CD1c-positive myeloid dendritic cell (primary cell): ENCODE measurements at regions not wholly inside any gene's neighbourhood (a gene's known extent, or its start where the extent isn't known, plus 50 kb on each side); places are given as distances from the start of the nearest gene placed in this dataset.

Source experiments
- DNase-seq: peaks from one replicate; pipeline ENCODE4 v3.0.0-alpha.2; 2016; ENCODE audit errors: extremely low spot score

GRCh38 chr14:39876916-39877315, 444.7 kb upstream of the FBXO33 start:
- DNase-seq, result no peak

- no peak for DNase-seq
These were observed 442.8 kb upstream of the FBXO33 start for GRCh38 chr14:39875028-39875427.

- DNase-seq, result no peak
These were observed 441.6 kb upstream of the FBXO33 start for GRCh38 chr14:39873791-39874190.

DNA sequence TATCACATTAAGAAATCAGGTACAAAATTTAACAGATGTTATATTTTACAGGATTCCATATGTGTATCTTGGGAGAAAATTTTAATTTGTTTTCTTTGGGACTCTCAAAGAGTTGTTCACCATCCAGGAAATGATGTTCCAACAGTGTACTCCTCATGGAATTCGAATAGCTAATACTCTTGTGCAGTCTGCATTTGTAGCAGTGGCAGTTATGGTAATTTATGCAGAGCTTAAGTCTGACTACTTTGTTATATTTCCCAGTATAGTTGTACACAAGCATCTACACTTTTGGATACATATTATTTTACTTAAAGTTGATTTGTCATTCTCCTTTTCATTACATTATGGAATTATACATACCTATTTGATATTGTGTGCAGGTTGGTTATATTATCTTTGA, 436.7 kb upstream of the FBXO33 start:
- no peak for DNase-seq

- DNase-seq, result no peak
These were observed 436.0 kb upstream of the FBXO33 start for GRCh38 chr14:39868251-39868650.

- no peak for DNase-seq
These were observed 431.2 kb upstream of the FBXO33 start for GRCh38 chr14:39863441-39863840.

DNA sequence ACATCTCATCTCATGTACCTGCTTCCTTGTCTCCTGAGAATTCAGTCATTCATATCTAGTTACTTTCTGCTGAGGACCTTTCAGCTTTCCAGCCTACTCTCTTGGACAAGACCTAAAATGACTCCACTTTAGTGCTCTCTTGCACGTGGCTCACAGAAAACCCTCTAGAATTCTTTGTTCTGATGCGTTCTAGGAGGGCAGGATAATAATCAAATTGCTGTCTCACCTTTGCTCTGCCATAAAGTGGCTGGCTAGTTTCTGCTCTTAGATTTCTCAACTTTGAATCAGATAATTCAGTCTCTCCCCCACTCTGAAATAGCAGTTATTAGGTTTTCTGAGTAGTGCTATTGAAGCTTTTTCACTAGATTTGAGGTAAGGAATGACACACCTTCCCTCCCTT, 429.5 kb upstream of the FBXO33 start:
- DNase-seq, result no peak

DNA sequence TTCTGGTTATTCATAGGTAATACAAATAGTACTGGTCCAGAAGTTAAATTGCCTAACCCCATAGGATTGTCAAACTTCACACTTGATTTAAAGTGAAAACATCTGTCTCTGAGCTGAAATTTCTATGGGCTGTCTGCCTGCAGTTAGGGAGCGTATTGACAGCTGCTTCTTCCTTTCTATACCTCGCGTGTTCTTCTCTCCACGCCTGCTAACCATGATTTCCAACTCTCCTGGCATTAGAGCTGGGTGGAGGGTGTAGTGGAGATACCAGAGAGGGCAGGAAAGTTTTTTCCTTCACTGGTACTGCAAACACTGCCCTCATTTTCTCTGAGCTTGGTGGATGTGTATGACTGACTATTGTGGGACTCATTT, 429.0 kb upstream of the FBXO33 start:
- DNase-seq, result no peak

DNA sequence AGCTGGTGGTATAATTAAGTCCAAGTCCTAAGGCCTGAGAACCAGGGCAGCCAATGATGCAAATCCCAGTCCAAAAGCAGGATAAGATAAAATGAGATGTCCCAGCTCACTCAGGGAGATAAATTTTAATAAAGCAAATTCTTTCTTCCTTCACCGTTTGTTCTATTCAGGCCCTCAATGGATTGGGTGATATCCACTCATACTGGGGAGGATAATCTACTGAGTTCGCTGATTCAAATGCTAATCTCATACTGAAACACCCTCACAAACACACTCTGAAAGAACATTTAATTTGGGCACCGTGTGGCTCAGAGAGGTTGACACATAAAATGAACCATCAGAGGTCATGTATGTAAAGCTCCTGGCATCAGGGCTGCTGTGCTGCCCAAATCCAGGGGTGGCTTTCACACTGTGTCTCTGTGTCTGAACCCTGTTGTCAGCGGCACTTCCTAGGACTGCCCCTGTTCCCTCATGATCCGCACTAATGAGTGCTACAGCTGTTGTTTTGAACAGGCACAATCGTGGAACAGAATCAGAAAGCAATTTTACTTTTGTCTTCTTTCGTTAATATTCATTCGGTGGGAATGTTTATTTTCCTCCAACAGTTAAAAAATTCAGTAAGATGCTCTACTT, 428.5 kb upstream of the FBXO33 start:
- DNase-seq, result no peak

DNA sequence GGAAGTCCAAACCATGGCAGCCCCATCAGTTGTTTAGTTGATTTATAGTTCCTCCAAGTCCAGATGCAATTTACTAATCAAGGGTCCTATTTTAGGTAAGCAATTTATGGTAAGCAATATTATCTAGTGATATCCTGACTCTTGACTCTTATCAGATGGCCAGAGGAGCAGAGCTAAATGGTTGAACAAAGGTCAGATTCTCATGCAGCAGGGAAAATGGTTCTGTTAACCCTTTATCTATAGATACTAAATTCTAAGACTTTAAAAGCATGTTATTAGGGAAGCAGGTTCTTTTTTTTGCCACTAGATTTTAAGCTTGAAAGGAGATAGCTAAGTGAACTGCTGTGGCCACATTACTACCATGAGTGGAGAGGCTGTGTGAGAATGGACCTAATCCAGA, 427.1 kb upstream of the FBXO33 start:
- DNase-seq, result no peak

GRCh38 chr14:39857376-39858055, 425.3 kb upstream of the FBXO33 start:
- no peak for DNase-seq

DNA sequence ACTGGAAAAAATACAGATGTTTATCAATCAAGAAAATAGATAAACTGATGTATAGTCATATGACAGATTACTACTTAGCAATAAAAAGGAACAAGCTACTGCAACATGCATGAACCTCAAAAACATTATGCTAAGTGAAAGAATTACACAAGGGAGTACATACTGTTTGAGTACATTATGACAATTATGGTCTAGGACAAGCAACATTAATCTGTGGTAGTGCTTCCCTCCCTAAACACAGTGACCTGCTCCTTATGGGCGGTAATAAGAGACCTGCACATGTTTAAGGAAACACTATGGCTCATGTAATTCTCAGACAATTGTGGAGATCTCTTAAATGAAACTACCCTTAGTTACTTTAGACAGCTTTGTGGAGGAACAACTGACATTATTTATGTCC, 421.2 kb upstream of the FBXO33 start:
- DNase-seq, result no peak

GRCh38 chr14:39851202-39851601, 419.0 kb upstream of the FBXO33 start:
- no peak for DNase-seq

- DNase-seq, result no peak
These were observed 415.6 kb upstream of the FBXO33 start for GRCh38 chr14:39847852-39848251.

GRCh38 chr14:39847194-39847593, 415.0 kb upstream of the FBXO33 start:
- DNase-seq, result no peak

- DNase-seq, result no peak
These were observed 411.6 kb upstream of the FBXO33 start for GRCh38 chr14:39843881-39844280.

DNA sequence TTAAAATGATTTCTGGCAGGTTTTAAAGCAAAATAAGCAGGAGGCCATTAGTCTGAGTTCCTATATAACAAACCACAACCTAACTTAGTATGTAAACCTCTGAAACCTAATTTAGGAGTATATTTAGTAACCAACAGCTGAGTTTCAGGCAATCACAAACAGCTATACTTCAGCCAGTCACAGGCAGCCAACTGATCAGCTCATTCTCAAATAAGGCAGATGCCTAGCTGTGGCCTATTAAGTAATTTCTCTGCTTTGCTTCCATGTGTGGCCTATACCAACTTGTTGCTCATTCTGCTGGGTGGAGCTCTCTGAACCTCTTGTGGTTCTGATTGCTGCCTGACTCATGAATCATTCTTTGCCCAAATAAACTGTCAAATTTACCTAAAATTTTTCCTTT, 408.9 kb upstream of the FBXO33 start:
- DNase-seq, result no peak

- DNase-seq, result no peak
These were observed 395.8 kb upstream of the FBXO33 start for GRCh38 chr14:39827901-39828655.

- no peak for DNase-seq
These were observed 380.5 kb upstream of the FBXO33 start for GRCh38 chr14:39812532-39813320.

DNA sequence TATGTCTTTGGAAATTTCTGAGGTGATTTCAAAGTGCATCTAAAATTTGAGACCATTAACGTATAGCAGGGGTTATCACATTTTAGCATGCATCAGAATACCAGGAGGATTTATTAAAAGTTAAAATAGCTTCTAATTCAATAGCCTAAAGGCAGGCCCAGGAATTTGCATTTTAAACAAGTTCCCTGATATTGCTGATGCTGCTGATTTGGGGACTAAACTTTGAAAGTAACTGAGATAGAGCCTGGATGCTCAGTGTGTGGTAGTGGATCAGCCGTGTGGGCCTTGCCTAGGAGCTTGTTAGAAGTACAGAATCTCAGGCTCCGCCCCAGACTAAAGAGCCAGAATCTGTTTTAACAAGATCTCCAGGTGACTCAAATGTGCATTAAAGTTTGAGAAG, 375.0 kb upstream of the FBXO33 start:
- no peak for DNase-seq

GRCh38 chr14:39784461-39784860, 352.2 kb upstream of the FBXO33 start:
- no peak for DNase-seq

GRCh38 chr14:39781466-39781865, 349.2 kb upstream of the FBXO33 start:
- DNase-seq, result no peak
